GM19023 (cell line): ENCODE measurements at regions not wholly inside any gene's neighbourhood (a gene's known extent, or its start where the extent isn't known, plus 50 kb on each side); places are given as distances from the start of the nearest gene placed in this dataset.
"Not testable (repeated sequence)": the region's sequence is repeated elsewhere in the genome, so short reads cannot be mapped to it uniquely, and the experiment has no call there.

ENCODE experiments used
- ATAC-seq: cut with Tn5 transposase; IDR thresholded peaks from one replicate; pipeline ENCODE4 v1.9.1; 2021; ENCODE audit warnings: mild to moderate bottlenecking, moderate library complexity; ENCODE audit not compliant: unreplicated experiment

- no peak for ATAC-seq
Observed at GRCh38 chr18:49731860-49732311, 81.4 kb downstream of the ACAA2 start.

- no peak for ATAC-seq
Observed at GRCh38 chr18:49731421-49731841, 81.9 kb downstream of the ACAA2 start.

- ATAC-seq, result no peak
Observed at GRCh38 chr18:49730951-49731391, 82.4 kb downstream of the ACAA2 start.

- ATAC-seq, result no peak
Observed at GRCh38 chr18:49728542-49728941, 84.8 kb downstream of the ACAA2 start.

GRCh38 chr18:49727816-49728215 lies 85.5 kb downstream of the ACAA2 start:
- no peak for ATAC-seq

- ATAC-seq, result no peak
Observed at GRCh38 chr18:49726675-49726963, 86.7 kb downstream of the ACAA2 start.

GRCh38 chr18:49725809-49726674 lies 87.3 kb downstream of the ACAA2 start:
- no peak for ATAC-seq

- ATAC-seq, result no peak
Observed at GRCh38 chr18:49723648-49724180, 89.6 kb downstream of the ACAA2 start.

GRCh38 chr18:49722477-49722876 lies 90.9 kb downstream of the ACAA2 start:
- ATAC-seq, result no peak

GRCh38 chr18:49721981-49722380 lies 91.4 kb downstream of the ACAA2 start:
- no peak for ATAC-seq

GRCh38 chr18:49720944-49721343 lies 92.4 kb downstream of the ACAA2 start:
- ATAC-seq, result not testable (repeated sequence)

- ATAC-seq, result no peak
Observed at GRCh38 chr18:49717617-49718016, 95.7 kb downstream of the ACAA2 start.

GRCh38 chr18:49716035-49716434 lies 97.3 kb downstream of the ACAA2 start:
- ATAC-seq, result no peak

GRCh38 chr18:49709347-49709690 lies 104.0 kb downstream of the ACAA2 start:
- no peak for ATAC-seq

GRCh38 chr18:49708662-49709346 lies 104.5 kb downstream of the ACAA2 start:
- ATAC-seq, result no peak

- no peak for ATAC-seq
Observed at GRCh38 chr18:49707599-49707998, 105.7 kb downstream of the ACAA2 start.

- no peak for ATAC-seq
Observed at GRCh38 chr18:49704334-49704733, 109.0 kb downstream of the ACAA2 start.

GRCh38 chr18:49701190-49701589 lies 112.1 kb downstream of the ACAA2 start:
- no peak for ATAC-seq

- no peak for ATAC-seq
Observed at GRCh38 chr18:49699303-49699702, 114.0 kb downstream of the ACAA2 start.

- ATAC-seq, result no peak
Observed at GRCh38 chr18:49698525-49699025, 114.8 kb downstream of the ACAA2 start.

- no peak for ATAC-seq
Observed at GRCh38 chr18:49697757-49698524, 115.4 kb downstream of the ACAA2 start.
